GM18861 (cell line): ENCODE measurements at regions not wholly inside any gene's neighbourhood (a gene's known extent, or its start where the extent isn't known, plus 50 kb on each side); places are given as distances from the start of the nearest gene placed in this dataset.

ENCODE experiments used
- ATAC-seq: cut with Tn5 transposase; IDR thresholded peaks from one replicate; pipeline ENCODE4 v1.9.1; 2021; ENCODE audit not compliant: unreplicated experiment

DNA sequence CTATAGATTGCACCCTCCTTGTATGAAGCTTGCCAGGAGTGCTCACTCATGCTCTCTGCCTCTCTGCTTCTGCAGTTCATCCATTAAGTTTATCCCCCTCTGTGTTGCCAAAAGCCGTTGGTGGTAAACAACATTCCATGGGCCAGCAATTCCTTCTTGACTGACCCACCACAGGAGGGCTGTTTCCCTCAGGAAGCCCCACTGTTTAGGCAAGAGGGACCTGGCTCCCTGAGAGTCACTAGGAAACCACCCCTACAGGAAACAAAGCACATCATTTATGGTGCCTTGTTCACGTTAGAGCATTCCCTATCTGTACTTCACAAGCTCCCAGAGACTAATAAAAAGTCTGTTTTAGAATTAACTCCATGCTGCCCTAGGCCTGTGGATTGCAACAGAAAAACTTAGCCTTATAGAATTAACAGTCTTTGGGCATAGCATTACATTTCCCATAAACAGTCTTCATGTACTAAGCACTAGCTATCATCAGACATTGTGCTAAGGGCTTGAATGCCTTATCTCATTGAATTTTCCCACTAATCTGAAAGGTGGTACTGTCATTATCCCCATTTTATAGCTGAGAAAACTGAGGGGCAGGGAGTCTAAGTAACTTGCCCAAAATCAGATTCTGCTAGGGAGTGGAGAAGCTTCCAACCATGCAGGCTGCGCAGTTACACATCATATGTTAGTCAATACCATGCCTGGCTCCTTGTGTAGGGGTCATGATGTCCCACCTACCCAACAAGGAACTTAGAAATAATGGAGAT, 149.9 kb downstream of the SHQ1 start:
- no peak for ATAC-seq

DNA sequence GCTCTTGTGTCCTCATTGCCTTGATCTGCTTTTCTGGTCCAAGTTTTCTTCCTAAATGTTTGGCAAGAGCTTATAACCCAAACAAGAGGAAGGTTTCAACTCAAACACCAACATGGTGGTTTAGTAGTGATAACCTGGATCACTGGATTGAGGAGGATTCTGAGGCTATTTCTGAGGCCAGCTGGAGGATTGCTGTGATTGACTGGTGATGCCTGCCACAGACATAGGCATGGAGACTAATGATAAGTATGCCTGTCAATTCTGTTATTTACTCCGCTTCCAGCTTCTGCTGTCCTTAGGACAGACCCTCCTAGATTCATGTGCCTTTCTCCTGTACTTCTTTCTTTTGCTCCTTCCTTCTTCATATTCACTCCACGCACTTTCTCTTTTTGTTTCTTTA, 150.5 kb downstream of the SHQ1 start:
- ATAC-seq, result no peak

DNA sequence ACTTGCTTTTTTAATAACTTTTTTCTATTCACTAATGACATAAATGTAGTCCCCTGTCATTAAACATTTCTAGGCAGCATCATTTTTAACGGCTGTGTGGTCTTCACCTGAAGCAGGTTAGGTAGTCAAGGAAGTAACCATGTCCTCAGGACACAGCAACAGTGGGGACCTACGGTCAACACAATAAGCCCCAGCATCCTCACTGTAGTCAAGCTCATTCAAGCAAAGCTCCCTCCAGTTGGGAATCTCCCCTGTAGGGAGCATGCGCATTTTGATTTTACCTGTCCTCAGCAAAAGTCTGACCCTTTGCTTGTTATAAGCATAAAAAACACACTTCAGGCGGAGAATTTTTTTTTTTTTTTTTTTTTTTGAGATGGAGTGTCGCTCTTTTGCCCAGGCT, 151.4 kb downstream of the SHQ1 start:
- no peak for ATAC-seq

DNA sequence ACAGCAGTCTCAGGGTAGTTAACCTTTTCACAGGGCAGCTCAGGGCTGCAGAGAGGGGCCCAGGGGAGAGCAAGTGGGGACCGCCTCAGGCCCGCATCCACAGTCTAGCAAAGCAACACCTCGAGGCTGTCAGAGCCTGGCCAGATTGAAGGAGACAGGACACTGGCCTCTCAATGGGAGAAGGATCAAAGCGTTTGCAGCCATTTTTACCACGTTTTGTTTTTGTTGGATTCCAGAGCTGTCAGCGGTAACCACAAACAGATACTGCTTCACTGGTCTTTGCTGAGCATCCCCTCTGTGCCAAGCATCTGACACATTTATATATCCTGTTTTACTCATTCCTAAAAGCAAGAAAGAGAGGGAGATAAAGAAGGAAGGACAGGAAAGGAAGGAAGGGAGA, 153.8 kb downstream of the SHQ1 start:
- no peak for ATAC-seq

DNA sequence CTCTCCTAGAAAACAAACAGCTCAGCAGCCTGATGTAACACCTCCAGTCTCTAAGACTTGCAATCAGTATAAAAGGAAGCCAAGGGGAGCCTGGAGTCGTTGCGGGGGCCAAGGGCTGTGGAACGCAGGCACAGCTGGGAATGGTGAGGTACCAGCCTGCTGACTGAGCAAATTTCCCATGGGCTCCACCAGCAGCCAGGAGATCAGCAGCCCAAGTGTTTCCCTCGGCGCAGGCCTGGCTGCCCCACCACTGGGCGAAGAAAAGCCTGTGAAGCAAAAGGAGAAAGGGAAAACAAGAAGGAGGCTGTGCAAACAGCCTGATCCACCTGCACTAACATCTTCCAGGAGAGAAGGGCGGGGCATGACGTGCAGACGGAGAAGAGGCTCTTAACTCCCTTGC, 155.3 kb downstream of the SHQ1 start:
- no peak for ATAC-seq

DNA sequence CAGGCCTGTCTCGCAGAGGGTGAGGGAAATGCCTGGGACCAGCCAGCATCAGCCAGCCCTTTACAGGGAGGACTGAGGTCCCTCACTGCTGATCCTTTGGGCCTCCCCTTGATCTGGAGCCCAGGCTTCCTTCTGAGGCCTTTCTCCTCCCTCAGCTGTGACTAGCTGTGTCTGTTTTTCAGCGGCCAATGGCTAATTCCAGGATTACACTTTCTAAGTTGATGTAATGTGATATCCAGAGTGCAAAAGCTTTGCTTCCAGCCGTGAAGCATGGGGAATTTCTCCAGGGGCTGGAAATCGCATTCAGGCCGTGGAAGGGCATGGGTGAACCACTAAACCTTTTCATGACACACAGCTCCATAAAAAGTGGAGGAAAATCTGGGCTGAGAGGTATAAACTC, 157.6 kb downstream of the SHQ1 start:
- no peak for ATAC-seq

DNA sequence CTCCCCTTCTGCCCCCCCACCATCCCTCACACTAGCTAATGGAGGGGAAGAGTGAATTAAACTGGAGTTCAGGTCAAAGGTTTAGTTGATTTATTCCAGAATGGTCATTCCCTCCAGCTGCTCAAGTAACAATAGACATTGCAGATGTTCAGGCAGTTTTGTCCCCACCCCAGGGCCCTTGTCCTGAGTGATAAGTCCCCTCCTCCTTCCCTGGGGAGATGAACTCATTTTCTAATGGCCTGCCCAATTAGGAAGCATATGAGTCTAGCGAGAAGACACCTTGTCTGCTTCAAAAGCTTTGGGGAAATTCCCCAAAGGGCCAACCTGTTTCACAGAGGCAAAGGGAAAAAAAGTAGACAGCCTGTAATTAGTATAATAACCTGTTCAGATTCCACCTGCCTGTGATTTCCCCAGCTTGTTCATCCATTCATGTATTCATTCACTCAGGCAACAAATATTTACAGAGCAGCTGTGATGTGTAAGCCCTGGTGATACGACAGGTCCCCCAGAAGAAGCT, 165.3 kb downstream of the SHQ1 start:
- ATAC-seq, result peak; percentile 74

DNA sequence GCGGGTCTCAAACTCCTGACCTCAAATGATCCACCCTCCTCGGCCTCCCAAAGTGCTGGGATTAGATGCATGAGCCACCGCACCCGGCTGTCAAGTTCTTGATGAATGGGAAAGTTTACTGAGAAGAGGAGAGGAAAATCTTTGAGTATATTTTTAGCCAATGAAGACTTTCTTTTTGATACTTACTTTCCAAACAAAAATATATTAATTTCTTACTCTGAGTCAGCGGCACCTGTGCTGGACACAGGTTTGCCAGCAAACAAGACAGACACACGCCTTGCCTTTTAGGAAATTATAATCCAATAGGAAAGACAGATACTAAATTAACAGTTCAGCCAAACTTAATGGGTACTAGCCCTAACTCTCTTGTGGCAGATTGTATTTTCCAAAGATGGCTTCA, 166.6 kb downstream of the SHQ1 start:
- no peak for ATAC-seq

DNA sequence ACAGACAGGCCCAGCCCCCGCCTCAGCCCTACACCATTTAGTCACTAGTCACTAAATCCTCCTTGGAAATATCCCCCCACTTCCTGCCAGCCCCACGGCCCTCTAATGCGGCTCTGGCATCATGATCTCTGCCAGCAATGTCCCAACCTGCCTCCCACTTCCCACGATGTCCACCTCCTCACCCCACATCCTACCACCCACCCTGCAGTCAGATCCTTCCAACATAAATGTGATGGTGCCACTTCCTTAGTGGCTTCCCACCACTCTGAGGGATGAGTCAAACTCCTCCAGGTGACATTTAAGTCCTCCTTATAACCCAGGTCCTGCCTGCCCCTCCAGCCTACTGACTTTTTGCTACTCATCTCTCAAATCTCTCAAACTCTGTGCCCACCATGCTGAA, 167.5 kb downstream of the SHQ1 start:
- no peak for ATAC-seq

DNA sequence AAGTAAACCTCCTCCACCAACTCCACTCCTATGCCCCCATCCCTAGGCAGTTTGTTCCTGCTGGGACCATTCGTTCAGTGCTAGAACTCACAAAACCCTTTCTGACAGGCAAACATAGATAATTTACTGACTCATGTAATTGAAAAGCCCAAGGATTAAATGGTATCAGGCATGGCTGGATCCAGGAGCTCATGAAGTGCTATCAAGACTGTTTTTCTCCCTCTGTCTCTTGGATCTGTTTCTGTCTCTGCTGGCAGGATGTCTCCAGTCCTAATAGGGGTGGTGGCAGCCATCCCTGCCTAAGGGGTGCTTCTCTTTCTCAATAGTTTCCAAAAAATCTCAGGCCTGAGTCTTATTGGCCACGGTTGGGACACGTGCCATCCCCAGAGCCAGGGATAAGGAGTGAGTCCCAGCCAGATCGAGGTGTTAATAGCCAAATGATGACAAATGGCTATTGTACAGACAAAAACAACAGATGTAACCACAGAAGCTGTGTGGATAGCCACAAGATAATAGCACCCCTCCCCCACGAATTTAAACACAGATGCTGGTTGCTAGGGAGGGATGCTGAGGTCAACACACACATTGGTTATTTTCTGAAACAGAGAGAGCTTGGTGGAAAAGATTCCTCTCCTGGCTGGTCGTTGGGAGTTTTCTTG, 168.6 kb downstream of the SHQ1 start:
- no peak for ATAC-seq

DNA sequence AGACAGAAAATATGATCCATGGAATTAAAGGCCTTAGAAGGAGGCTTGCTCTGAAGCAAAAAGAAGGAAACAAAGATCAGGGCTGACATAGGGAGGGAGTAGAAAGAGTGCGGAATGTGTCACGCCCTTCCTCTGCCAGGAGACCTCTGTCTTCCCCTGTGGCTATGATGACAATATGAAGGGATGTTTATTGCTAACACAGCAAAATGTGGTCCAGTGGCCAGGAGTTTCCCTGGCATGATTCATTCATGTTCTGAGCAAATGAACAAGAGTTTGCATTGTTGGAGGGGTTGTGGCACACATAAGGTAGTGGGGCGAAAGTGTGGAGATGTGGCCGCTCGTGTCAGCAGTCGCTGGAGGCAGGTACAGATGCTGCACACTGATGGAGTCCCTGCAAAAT, 169.4 kb downstream of the SHQ1 start:
- no peak for ATAC-seq

DNA sequence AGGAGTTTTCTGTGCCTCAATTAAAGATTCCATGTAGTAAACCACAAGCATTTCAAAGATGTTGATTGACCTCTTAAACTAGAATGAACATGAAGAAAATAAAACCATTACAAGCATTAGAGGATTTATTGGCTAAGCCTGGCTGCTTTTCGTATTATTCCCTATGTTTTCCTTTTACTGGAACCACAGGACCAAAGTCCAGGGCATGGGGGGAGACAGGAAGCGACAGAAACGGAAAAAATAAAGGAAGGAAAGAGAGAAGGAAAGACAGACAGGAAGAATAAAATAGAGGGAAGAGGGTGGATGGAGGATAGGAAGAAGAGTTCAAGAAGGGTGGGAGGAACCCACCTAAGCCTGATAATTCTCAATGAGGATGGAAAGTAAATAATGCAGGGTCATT, 169.9 kb downstream of the SHQ1 start:
- ATAC-seq, result no peak

DNA sequence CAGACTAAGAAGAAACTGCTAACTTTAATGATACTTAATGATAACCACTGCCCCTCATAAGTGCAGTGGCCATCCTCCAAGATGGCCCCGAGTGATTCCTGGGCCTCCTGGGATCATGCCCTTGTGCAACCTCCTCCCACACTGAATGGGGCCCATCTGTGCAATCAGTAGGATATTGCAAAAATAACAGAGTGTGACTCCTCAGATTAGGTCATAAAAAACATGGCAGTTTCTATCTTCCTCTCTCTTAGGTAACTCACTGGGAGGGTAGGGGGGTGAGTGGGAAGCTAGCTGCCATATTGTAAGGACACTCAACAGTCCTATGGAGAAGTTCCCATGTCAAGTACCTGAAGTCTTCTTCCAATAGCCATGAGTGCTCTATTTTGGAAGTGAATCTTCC, 173.0 kb downstream of the SHQ1 start:
- no peak for ATAC-seq

DNA sequence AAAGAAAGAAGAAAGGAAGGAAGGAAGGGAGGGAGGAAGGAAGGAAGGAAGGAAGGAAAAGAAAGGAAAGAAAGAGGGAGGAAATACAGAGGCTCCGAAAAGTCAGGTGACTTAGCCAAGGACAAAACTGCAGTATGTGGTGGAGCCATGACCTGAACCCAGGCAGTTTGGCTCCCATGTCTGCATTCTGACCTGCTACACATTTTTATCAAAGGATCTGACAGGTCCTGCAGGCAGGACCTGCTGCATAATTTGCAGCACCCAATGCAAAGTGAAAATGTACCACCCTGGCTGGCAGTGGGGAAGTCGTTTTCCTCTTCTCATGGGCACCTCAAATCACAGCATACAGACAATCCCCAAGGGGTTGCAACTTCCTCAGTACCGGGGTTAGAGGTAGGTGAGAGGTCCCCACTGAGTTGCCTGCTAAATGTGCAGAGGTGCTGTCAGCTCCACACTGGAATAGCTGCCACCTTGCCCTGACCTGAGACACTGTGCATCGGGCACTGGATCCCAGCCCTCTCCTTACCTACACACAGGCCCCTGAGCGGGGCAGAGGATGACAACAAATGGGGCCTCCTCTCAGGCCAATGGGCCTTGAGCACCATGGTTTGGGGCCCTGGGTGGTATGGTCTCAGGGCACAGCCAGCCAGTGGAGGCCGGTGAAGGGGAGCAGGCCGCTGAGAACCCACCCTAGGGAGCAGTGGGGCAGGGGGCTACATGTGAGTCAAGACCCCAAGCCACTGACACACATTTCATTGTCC, 175.1 kb downstream of the SHQ1 start:
- ATAC-seq, result no peak

DNA sequence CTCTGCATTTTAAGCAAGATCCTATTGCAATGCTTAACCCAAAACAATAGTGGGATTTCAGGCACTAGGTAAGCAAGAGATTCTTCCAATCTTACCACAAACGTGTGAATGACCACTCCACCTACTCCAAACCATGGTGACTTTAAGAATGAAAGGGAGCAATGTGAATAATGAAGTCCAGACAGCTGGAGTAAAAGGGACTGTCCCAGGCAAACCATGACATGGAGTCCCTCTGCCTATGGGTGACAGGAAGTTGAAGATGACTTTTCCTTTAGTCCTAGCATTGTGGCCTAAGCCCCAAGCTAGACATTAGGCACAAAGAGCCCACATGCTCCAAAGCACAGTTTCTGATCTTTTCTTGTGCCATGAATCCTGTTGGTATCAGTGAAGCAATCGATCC, 179.0 kb downstream of the SHQ1 start:
- ATAC-seq, result no peak

DNA sequence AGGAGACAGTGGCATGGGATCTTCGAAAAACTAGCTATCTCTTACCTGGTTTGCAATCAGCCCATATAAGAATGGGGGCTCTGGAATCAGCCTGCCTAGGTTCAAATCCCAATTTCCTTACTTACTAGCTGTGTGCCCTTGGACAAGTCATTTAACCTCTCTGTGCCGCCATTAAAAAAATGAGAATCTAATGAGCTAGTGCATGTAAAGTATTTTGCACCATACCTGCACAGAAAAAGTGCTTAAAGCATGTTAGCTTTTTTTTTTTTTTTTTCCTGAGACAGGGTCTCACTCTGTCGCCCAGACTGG, 181.8 kb downstream of the SHQ1 start:
- ATAC-seq, result no peak

DNA sequence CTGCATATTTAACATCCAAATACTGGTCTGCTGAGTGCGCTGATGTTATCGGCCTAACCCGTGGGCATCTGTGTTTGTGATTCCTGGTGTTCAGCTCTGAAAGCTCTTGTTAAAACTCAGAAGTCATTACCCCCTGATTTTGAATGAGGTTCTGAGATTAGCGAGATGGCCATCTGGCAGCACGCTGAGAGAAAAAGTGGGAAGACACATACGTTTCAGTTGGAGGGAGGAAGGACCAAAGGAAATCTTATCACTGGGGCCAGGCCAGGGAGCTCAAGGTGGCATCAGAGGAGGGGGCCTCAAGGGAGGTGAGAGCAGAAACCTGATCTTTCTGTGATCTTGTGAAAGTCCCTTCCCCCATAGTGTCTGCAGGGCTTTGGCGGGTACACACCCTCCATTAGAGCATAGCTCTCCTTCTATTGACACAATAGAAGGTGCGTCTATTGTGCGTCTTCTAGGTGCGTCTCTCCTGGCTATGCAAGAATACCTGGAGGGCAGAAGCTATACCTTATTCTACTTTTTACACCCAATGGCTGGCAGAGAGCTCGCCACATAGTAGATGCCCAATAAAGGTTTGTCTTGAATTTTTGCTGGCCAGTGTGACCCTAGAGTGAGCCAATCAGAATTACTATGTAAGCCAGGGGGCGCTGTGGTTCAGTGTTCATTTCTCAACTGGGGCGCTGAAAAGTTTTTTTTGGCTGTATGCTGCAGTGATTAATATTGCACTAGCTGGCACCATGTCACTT, 182.4 kb downstream of the SHQ1 start:
- no peak for ATAC-seq

DNA sequence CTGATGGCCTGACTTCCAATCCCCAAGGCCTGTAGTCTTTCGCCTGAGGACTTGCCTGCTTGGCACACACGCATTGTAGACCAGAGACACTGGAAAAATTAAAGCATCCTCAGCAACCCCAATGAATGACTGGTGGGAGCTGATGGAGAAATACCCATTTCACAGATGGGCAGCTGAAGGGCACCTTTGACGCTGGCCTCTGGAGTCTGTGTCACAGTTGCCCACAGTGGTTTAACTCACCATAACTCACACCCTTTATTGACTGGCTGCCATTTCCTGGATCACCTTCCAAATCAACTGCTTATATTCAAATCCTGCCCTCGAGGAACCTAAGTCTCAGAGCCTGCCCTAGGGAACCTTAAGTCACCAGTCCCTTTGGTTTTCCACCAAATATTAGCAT, 183.1 kb downstream of the SHQ1 start:
- no peak for ATAC-seq

DNA sequence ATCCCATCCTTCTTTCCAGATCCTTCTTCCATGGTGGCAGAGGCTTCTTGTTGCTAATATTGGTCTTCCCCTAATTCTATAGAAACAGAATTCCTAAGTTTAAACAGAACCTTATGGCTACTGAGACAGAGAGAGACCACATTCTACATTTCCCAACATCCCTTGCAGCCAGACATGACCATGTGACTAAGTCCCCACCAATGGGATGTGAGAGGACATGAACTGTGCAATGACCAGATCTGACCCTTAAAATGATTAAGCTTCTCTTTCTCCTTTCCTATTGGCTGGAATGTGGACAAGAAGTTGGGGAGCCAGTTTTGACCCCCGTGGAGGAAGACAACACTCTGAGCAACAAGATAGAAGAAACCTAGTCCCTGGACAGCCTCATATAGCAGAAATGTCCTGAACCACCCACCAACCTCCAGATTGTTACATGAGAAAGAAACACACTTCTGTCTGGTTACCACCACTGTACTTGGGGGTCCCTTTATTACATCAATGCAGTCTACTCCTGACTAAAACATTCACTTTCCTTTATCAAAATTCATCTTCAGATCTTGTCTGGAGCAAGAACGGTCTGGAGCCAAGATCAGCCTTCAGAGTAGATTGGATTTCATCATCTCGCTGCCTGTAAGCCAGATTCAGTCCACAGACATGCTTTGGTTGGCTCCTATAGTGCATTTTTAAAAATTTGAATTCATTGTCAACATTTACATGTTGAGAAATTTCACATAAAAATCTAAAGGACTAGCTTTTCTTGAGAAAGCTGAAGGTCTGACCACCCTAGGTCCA, 183.9 kb downstream of the SHQ1 start:
- ATAC-seq, result no peak

DNA sequence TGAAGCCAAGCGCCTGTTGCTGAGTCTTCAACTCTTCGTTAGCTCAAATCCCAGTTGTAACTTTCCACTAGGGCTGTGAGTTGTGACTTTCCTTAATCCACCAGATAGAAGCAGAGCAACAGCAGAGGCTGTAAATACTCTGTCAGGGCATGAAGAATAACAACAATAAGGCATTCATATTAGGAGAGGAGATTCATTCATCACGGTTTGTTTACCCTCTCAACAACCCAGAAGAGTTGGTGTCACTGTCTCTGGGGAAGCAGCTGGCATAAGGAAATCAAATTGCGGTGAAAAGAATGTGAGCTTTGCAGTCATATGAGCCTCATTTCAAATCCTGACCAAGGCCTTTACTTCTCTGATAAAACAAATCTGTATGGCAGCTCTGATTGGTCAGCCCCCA, 184.8 kb downstream of the SHQ1 start:
- ATAC-seq, result no peak

DNA sequence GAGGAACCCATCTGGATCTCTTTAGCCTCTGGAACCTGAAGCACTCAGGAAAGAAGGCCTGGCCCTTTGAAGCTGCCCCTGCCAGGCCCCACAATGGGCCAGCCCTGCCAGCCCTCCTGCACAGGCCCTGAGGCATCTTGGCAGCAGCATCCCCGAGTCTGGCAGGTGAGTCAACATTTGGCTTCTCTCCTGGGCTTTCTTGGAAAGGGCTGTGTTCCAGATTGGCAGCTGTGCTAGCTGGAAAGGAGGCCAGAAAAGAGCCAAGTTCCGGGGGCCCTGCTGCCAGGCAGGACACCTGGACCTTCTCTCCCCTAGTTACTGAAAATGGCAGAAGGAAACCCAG, 187.2 kb downstream of the SHQ1 start:
- ATAC-seq, result no peak
